ENCODE measurements at regions not wholly inside any gene's neighbourhood (a gene's known extent, or its start where the extent isn't known, plus 50 kb on each side); places are given as distances from the start of the nearest gene placed in this dataset.

GRCh38 chr13:99702687-99703319, 201.5 kb downstream of the TM9SF2 start:
- TF ChIP-seq CTCF (IDR thresholded peaks at IDR 0.05): no peak
- TF ChIP-seq POLR2A (IDR thresholded peaks at IDR 0.05): no peak
